HepG2 (cell line): ENCODE measurements at regions not wholly inside any gene's neighbourhood (a gene's known extent, or its start where the extent isn't known, plus 50 kb on each side); places are given as distances from the start of the nearest gene placed in this dataset.

ENCODE experiments used
- ARID5B ChIP-seq: IDR thresholded peaks from 2 replicates; pipeline ENCODE4 v1.4.0; 2020; ENCODE audit warnings: mild to moderate bottlenecking, missing genetic modification reagents
- CC2D1A ChIP-seq: sonication (generic); formaldehyde crosslinking; IDR thresholded peaks from 2 replicates; pipeline ENCODE4 v1.8.1; 2023; ENCODE audit warnings: mild to moderate bottlenecking, missing genetic modification reagents
- CREB3 ChIP-seq: sonication (generic); formaldehyde crosslinking; IDR thresholded peaks from 2 replicates; pipeline ENCODE4 v1.5.0; 2020; ENCODE audit warnings: missing genetic modification reagents
- ELF1 ChIP-seq: sonication (generic); formaldehyde crosslinking; IDR thresholded peaks from 2 replicates; pipeline ENCODE4 v1.4.0; 2020; ENCODE audit warnings: missing genetic modification reagents
- NCOA2 ChIP-seq: sonication (generic); formaldehyde crosslinking; IDR thresholded peaks from 2 replicates; pipeline ENCODE4 v1.8.0; 2022; ENCODE audit warnings: inconsistent platforms
- PAXIP1 ChIP-seq: sonication (generic); formaldehyde crosslinking; conservative IDR thresholded peaks from 2 replicates; pipeline ENCODE4 v1.4.0; 2020; ENCODE audit warnings: mild to moderate bottlenecking, missing genetic modification reagents, moderate library complexity
- PHF8 ChIP-seq: sonication (generic); formaldehyde crosslinking; IDR thresholded peaks from 2 replicates; pipeline ENCODE4 v1.5.0; 2020; ENCODE audit warnings: missing genetic modification reagents
- POLR2G ChIP-seq: fragments of 200-400 bp; formaldehyde crosslinking; IDR thresholded peaks from 2 replicates; pipeline ENCODE4 v1.6.1; 2018; ENCODE audit warnings: mild to moderate bottlenecking, low read depth, low read length, moderate library complexity
- PREB ChIP-seq: sonication (generic); formaldehyde crosslinking; IDR thresholded peaks from 2 replicates; pipeline ENCODE4 v1.4.0; 2020; ENCODE audit warnings: missing genetic modification reagents
- RBM39 ChIP-seq: fragments of 200-400 bp; formaldehyde crosslinking; IDR thresholded peaks from one replicate; pipeline ENCODE4 v1.6.1; 2018; ENCODE audit warnings: antibody characterized with exemption, mild to moderate bottlenecking, low read depth, low read length; ENCODE audit not compliant: poor library complexity, severe bottlenecking
- SAP130 ChIP-seq: IDR thresholded peaks from 2 replicates; pipeline ENCODE4 v1.6.1; 2016; ENCODE audit warnings: low read depth
- SKI ChIP-seq: fragments of 450-650 bp; IDR thresholded peaks from one replicate; pipeline ENCODE4 v1.6.1; 2018; ENCODE audit warnings: mild to moderate bottlenecking; ENCODE audit not compliant: partially characterized antibody
- SOX13 ChIP-seq, 3 experiments: fragments of 450-650 bp in 1 of 3; sonication (generic) in 1 of 3; formaldehyde crosslinking in 1 of 3; IDR thresholded peaks in 2 of 3; conservative IDR thresholded peaks in 1 of 3; 2 replicates each; pipeline versions ENCODE4 v1.5.0 to v1.6.1; 2016 to 2020; ENCODE audit warnings: antibody characterized with exemption in 1 of 3, mild to moderate bottlenecking in 1 of 3, missing compliant biosample characterization in 1 of 3, missing genetic modification reagents in 1 of 3, moderate library complexity in 1 of 3
- ZBTB7A ChIP-seq: sonication (generic); formaldehyde crosslinking; IDR thresholded peaks from 2 replicates; pipeline ENCODE4 v1.8.0; 2022; ENCODE audit warnings: mild to moderate bottlenecking, missing genetic modification reagents
- ZNF264 ChIP-seq: sonication (generic); formaldehyde crosslinking; IDR thresholded peaks from 2 replicates; pipeline ENCODE4 v1.4.0; 2020; ENCODE audit warnings: missing genetic modification reagents
- ZNF33A ChIP-seq: sonication (generic); formaldehyde crosslinking; IDR thresholded peaks from 2 replicates; pipeline ENCODE4 v1.5.1; 2020; ENCODE audit warnings: missing genetic modification reagents, mild to moderate bottlenecking, moderate library complexity, borderline replicate concordance
- ZNF543 ChIP-seq: sonication (generic); formaldehyde crosslinking; IDR thresholded peaks from 2 replicates; pipeline ENCODE4 v1.4.0; 2020; ENCODE audit warnings: mild to moderate bottlenecking, missing genetic modification reagents
- ZNF556 ChIP-seq: sonication (generic); formaldehyde crosslinking; IDR thresholded peaks from 2 replicates; pipeline ENCODE4 v1.4.0; 2020; ENCODE audit warnings: mild to moderate bottlenecking, missing genetic modification reagents, borderline replicate concordance
- ZNF589 ChIP-seq: sonication (generic); formaldehyde crosslinking; conservative IDR thresholded peaks from 2 replicates; pipeline ENCODE4 v1.8.0; 2022; ENCODE audit warnings: mild to moderate bottlenecking, moderate library complexity, missing genetic modification reagents
- ZNF749 ChIP-seq: sonication (generic); formaldehyde crosslinking; IDR thresholded peaks from 2 replicates; pipeline ENCODE4 v1.8.0; 2022; ENCODE audit warnings: mild to moderate bottlenecking, missing genetic modification reagents, moderate library complexity, borderline replicate concordance
- ZNF768 ChIP-seq: sonication (generic); formaldehyde crosslinking; IDR thresholded peaks from 2 replicates; pipeline ENCODE4 v1.4.0; 2020; ENCODE audit warnings: missing genetic modification reagents

- TF ChIP-seq CREB3 (no peak), ZNF556 (CRISPR knock-in tag) (no peak; the same call in 1 of the 2 replicates), NCOA2 (CRISPR knock-in tag) (peak; percentile 72), ZNF768 (CRISPR knock-in tag) (no peak), ELF1 (CRISPR knock-in tag) (no peak), ZNF749 (CRISPR knock-in tag) (no peak), CC2D1A (CRISPR knock-in tag) (no peak), ZNF33A (CRISPR knock-in tag) (no peak), PREB (CRISPR knock-in tag) (no peak), ZBTB7A (no peak), SAP130 (CRISPR knock-in tag) (peak; percentile 45; the same call in 1 of the 2 replicates), SOX13 (IDR thresholded peaks at IDR 0.05) (peak; percentile 44; the same call in 1 of the 2 replicates), SOX13 (CRISPR knock-in tag; conservative IDR thresholded peaks at IDR 0.05 in 1 of 2, IDR thresholded peaks at IDR 0.05 in 1 of 2) (peak in 1 of 2 experiments; percentile 88; a peak in 2 of 4 replicates), RBM39 (no peak), PAXIP1 (CRISPR knock-in tag) (peak; percentile 76), ZNF589 (CRISPR knock-in tag) (no peak), POLR2G (no peak), SKI (peak; percentile 65), PHF8 (CRISPR knock-in tag) (no peak), ZNF264 (peak; percentile 71; the same call in 1 of the 2 replicates), ZNF543 (CRISPR knock-in tag) (no peak), ARID5B (peak; percentile 89)
Measured at GRCh38 chr6:22141241-22141745, 155.5 kb downstream of the PRL start (continued).
